PC-9 (cell line): ENCODE measurements at regions not wholly inside any gene's neighbourhood (a gene's known extent, or its start where the extent isn't known, plus 50 kb on each side); places are given as distances from the start of the nearest gene placed in this dataset.
"Not testable (repeated sequence)": the region's sequence is repeated elsewhere in the genome, so short reads cannot be mapped to it uniquely, and the experiment has no call there.

Experiments
- BruUV-seq: library from RNA; stranded (reverse); fragments of 400-500 nt; replicated peaks from 2 replicates; lab custom pipeline; 2021; lab: Mats Ljungman, UMichigan
- CTCF ChIA-PET: fragments of 300-600 bp; sonication (Branson Sonifier 250); formaldehyde crosslinking; loops from one replicate; lab custom pipeline; 2022; ENCODE audit warnings: antibody characterized with exemption; lab: Charles Lee
- POLR2A ChIA-PET: fragments of 300-600 bp; sonication (Branson Sonifier 250); formaldehyde crosslinking; loops from one replicate; lab custom pipeline; 2022; ENCODE audit warnings: antibody characterized with exemption; ENCODE audit not compliant: unreplicated experiment; lab: Charles Lee
- DNase-seq, 2 experiments: peaks; one replicate each; pipeline versions ENCODE4 v3.0.0 to v3.0.0-alpha.2; 2015 to 2022; ENCODE audit warnings: mixed read lengths in 1 of 2
- H2AFZ ChIP-seq: fragments of 200-600 bp; sonication (generic); 2 replicates; pipeline ENCODE4 v1.8.1; 2017; ENCODE audit warnings: antibody characterized with exemption
- H3F3A ChIP-seq: fragments of 200-600 bp; sonication (generic); 2 replicates; pipeline ENCODE4 v1.8.1; 2017; ENCODE audit warnings: antibody characterized with exemption, mild to moderate bottlenecking, low read depth; ENCODE audit not compliant: insufficient read depth
- H3K27ac ChIP-seq: fragments of 200-600 bp; sonication (generic); 2 replicates; pipeline ENCODE4 v1.6.1; 2016; ENCODE audit warnings: mixed run types
- H3K27me3 ChIP-seq: fragments of 200-600 bp; sonication (generic); 2 replicates; pipeline ENCODE4 v1.6.1; 2016; ENCODE audit warnings: low read depth, mixed run types; ENCODE audit not compliant: insufficient read depth
- H3K36me3 ChIP-seq: fragments of 200-600 bp; sonication (generic); 2 replicates; pipeline ENCODE4 v1.6.1; 2016; ENCODE audit warnings: low read depth, mixed run types
- H3K4me1 ChIP-seq: fragments of 200-600 bp; sonication (generic); replicated peaks from 2 replicates; pipeline ENCODE4 v1.6.1; 2016; ENCODE audit warnings: mixed run types; ENCODE audit not compliant: insufficient read depth
- H3K4me2 ChIP-seq: fragments of 200-600 bp; sonication (generic); 2 replicates; pipeline ENCODE4 v1.6.1; 2017; ENCODE audit warnings: mixed run types
- H3K4me3 ChIP-seq: fragments of 200-600 bp; sonication (generic); 2 replicates; pipeline ENCODE4 v1.6.1; 2016; ENCODE audit warnings: mixed run types
- H3K79me2 ChIP-seq: fragments of 200-600 bp; sonication (generic); 2 replicates; pipeline ENCODE4 v1.6.1; 2017; ENCODE audit warnings: low read depth, mixed run types
- H3K9me2 ChIP-seq: fragments of 200-600 bp; sonication (generic); 2 replicates; pipeline ENCODE4 v1.8.1; 2017; ENCODE audit warnings: mild to moderate bottlenecking; ENCODE audit not compliant: insufficient read depth
- H3K9me3 ChIP-seq: fragments of 200-600 bp; sonication (generic); 2 replicates; pipeline ENCODE4 v1.8.1; 2016; ENCODE audit warnings: low read depth; ENCODE audit not compliant: insufficient read depth
- H4K20me1 ChIP-seq: fragments of 200-600 bp; sonication (generic); 2 replicates; pipeline ENCODE4 v1.8.1; 2017; ENCODE audit not compliant: insufficient read depth
- EZH2 ChIP-seq: fragments of 200-600 bp; sonication (generic); IDR thresholded peaks from 2 replicates; pipeline ENCODE4 v1.8.0; 2017; ENCODE audit warnings: antibody characterized with exemption, low read depth
- intact Hi-C: fragments of 100-400 bp; cut with micrococcal nuclease; formaldehyde crosslinking; loops from one replicate; pipeline ENCODE4 v1.10.0; 2022; ENCODE audit not compliant: unreplicated experiment
- TF ChIP-seq, protein P1 (sequence below): fragments of 200-600 bp; sonication (generic); conservative IDR thresholded peaks from 2 replicates; pipeline ENCODE4 v1.6.1; 2017; ENCODE audit warnings: mixed run types, antibody characterized with exemption, mild to moderate bottlenecking, moderate library complexity

DNA sequence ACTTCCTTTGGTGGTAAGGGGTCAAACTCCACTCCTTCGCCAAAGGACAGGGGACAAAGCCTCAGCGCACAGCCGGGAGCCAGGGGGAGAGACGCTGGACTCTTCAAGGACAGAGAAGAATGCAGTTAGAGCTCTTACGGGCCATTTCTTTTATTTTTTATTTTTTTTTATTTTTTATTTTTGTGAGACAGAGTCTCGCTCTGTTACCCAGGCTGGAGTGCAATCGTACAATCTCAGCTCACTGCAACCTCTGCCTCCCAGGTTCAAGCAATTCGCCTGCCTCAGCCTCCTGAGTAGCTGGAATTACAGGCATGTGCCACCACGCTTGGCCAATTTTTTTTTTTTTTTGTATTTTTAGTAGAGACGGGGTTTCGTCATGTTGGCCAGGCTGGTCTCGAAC lies 93.2 kb upstream of the RPH3AL start, which contains the start of gene RFLNB:
TSS of gene RFLNB (minus strand) at position 101 of the 400 bp plus-strand sequence.
- DNase-seq, intact Hi-C loops, H3K9me3 ChIP-seq, H2AFZ ChIP-seq, H3K4me1 ChIP-seq, CTCF ChIA-PET, H3K4me2 ChIP-seq, BruUV-seq, H3K9me2 ChIP-seq, H3K27ac ChIP-seq, H4K20me1 ChIP-seq, H3K36me3 ChIP-seq, POLR2A ChIA-PET, H3F3A ChIP-seq, H3K4me3 ChIP-seq, H3K79me2 ChIP-seq: not testable (repeated sequence)
- peaks cover 12% of the 10 kb centered on the region; the same call in 1 of the 2 replicates for H3K27me3 ChIP-seq

DNA sequence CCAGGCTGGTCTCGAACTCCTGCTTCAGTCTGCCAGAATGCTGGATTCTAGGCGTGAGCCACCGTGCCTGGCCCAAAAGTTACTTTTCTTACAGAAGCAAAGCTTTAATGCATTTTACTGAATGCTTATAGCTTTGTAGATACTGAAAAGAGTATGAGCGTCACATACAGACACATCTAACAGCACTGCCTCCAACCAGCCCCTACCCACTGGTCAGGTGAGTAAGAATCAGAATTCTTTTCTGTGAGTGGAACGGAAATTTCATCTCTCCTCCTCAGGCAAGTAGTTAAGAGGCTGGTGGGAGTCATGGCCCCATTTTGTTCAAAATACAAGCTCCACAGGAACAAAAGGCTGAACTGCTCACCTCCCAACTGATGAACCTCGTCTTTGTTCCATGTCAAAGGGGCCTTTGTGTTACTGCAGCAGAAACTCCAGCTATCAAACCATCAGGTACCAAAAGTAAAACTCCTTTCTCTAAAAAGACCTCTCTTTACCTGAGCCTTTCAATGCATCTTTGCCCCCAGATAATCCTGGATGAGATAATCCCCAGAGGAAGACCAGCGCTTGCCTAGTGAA lies 92.4 kb upstream of the RPH3AL start:
- Histone ChIP-seq H3K4me1 (no peaks in the 10 kb centered on the region), H3K9me2 (no peaks in the 10 kb centered on the region), H2AFZ (no peak overlapping the region), H3K4me2 (no peak overlapping the region), H3K36me3 (no peaks in the 10 kb centered on the region), H3K79me2 (no peaks in the 10 kb centered on the region), H3K9me3 (no peaks in the 10 kb centered on the region), H4K20me1 (no peaks in the 10 kb centered on the region), H3F3A (no peaks in the 10 kb centered on the region), H3K27ac (no peak overlapping the region), H3K27me3 (peaks cover 12% of the 10 kb centered on the region; the same call in 1 of the 2 replicates), H3K4me3 (no peak overlapping the region)
- ChIA-PET POLR2A (no interaction called here), CTCF (no interaction called here)
- DNase-seq = no peak
- TF ChIP-seq EZH2 = no peak
- TF ChIP-seq, protein P1, sequence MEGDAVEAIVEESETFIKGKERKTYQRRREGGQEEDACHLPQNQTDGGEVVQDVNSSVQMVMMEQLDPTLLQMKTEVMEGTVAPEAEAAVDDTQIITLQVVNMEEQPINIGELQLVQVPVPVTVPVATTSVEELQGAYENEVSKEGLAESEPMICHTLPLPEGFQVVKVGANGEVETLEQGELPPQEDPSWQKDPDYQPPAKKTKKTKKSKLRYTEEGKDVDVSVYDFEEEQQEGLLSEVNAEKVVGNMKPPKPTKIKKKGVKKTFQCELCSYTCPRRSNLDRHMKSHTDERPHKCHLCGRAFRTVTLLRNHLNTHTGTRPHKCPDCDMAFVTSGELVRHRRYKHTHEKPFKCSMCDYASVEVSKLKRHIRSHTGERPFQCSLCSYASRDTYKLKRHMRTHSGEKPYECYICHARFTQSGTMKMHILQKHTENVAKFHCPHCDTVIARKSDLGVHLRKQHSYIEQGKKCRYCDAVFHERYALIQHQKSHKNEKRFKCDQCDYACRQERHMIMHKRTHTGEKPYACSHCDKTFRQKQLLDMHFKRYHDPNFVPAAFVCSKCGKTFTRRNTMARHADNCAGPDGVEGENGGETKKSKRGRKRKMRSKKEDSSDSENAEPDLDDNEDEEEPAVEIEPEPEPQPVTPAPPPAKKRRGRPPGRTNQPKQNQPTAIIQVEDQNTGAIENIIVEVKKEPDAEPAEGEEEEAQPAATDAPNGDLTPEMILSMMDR = no peak
- intact Hi-C loops = no loop called here
- no TSS peak for BruUV-seq

DNA sequence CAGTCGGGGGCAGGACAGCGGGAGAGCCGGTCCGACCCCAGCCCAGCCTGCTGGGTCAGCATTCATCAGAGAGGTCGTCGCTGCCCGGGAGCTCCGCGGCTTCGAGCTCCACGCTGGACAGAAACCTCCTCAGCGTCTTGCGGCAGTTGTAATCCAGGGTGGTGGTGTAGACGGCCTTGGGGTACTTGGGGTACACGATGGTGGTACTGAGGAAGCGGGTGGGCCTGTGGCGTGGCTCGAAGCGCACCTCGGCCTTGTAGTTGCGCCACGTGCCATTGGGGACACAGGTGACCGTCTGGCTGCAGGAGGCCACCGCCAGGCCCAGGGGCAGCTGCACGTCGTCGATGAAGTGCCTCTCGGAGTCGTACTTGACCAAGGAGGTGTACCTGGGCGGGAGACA lies 90.5 kb upstream of the RPH3AL start:
- Histone ChIP-seq H3K36me3 (no peaks in the 10 kb centered on the region), H3K4me1 (no peaks in the 10 kb centered on the region), H3F3A (no peaks in the 10 kb centered on the region), H3K9me2 (no peaks in the 10 kb centered on the region), H2AFZ (no peak overlapping the region), H3K9me3 (no peaks in the 10 kb centered on the region), H3K27ac (no peak overlapping the region), H3K27me3 (peaks cover 31% of the 10 kb centered on the region), H3K79me2 (no peaks in the 10 kb centered on the region), H3K4me3 (no peak overlapping the region), H4K20me1 (no peaks in the 10 kb centered on the region), H3K4me2 (no peak overlapping the region)
- BruUV-seq = no TSS peak
- intact Hi-C loops = no loop called here
- TF ChIP-seq, protein P1 = no peak
- TF ChIP-seq EZH2 = no peak
- POLR2A ChIA-PET = no interaction called here
- CTCF ChIA-PET = interaction anchor here (0.6 kb wide), 1 partner anchor 257 kb away, joined by 3 read pairs; no protein-coding TSS in a partner anchor
- no peak for DNase-seq
